NCI-H2196 (cell line): ENCODE measurements at regions not wholly inside any gene's neighbourhood (a gene's known extent, or its start where the extent isn't known, plus 50 kb on each side); places are given as distances from the start of the nearest gene placed in this dataset.
"Not testable (repeated sequence)": the region's sequence is repeated elsewhere in the genome, so short reads cannot be mapped to it uniquely, and the experiment has no call there.

Experiments
- DNase-seq: peaks from one replicate; lab custom pipeline; 2025; ENCODE audit not compliant: unreplicated experiment; lab: John Stamatoyannopoulos, UW

DNA sequence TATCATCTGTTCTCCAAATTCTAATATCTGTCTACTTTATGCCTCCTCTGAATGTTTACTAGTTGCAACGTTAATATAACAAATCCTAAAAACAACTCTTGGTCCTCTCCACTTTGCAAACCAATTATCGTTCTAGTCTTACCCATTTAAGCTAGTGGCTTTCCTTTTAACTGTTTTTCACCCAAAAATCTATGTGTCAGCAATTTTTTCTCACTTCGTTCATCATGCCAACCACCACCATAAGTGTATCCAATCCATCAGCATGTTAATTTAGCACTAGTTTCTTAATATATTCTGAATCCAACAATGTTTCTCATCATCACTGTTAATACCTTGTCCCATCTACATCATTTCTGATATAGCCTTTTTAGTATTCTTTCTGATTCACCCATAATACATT, 90.0 kb upstream of the RORB start:
- no peak for DNase-seq

- no peak for DNase-seq
Measured at GRCh38 chr9:74412236-74412979, 84.7 kb upstream of the RORB start.

DNA sequence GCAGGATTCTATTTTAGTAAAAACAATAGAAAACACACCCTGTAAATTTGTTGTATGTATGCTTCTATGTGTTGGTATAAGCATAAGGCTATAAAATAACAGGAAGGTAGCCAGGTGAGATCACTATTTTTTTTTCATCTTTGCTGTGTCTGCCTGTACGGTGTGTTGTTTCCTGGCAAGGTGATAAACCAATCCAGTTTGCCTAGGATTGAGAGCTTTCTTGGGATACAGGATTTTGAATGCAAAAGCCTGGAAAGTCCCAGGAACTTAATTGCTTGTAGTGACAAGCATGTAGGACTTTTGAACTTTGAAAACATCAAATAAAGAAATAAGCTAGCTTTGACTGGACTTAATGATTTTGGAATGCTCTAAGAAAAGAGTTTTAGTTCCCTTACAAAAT, 83.3 kb upstream of the RORB start:
- no peak for DNase-seq

- no peak for DNase-seq
Measured at GRCh38 chr9:74414325-74414724, 82.8 kb upstream of the RORB start.

DNA sequence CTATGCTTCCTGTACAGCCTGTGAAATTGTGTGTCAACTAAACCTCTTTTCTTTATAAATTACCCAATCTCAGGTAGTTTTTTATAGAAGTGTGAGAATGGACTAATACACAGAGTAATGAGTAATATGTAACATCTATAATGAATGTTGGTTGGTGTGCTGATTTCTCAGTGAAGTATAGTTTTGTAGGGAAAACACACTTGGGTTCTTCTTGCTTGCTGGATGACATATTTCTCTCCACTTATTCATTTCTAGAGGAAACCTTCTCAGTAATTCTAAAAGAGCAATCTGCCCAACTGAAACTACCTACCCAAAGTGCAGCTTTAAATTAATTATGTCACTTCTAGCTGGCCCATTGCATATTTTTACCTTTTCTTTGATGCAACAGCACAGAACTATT, 81.1 kb upstream of the RORB start:
- DNase-seq: no peak

DNA sequence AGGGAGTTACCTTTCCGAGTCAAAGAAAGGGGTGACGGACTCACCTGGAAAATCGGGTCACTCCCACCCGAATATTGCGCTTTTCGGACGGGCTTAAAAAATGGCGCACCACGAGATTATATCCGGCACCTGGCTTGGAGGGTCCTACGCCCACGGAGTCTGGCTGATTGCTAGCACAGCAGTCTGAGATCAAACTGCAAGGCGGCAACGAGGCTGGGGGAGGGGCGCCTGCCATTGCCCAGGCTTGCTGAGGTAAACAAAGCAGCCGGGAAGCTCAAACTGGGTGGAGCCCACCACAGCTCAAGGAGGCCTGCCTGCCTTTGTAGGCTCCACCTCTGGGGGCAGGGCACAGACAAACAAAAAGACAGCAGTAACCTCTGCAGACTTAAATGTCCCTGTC, 72.6 kb upstream of the RORB start:
- DNase-seq: not testable (repeated sequence)

DNA sequence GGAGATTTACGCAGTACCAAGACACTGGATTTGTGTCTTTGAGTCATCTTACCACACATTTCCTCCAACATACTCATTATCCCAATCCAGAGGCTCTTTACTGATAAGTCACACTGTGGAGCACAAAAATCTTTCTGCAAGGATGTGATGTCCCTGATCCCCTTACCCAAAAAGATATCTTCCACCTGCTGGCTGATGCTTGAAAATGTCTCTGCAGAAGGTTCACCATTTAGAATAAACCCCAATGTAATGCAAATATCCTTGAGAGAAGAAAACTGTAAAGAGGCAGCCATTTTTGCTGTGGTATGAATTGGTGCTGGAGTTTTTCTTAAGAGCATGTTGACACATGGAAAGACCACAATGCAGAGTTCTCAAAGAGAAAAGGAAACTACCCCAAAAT, 65.7 kb upstream of the RORB start:
- no peak for DNase-seq

DNA sequence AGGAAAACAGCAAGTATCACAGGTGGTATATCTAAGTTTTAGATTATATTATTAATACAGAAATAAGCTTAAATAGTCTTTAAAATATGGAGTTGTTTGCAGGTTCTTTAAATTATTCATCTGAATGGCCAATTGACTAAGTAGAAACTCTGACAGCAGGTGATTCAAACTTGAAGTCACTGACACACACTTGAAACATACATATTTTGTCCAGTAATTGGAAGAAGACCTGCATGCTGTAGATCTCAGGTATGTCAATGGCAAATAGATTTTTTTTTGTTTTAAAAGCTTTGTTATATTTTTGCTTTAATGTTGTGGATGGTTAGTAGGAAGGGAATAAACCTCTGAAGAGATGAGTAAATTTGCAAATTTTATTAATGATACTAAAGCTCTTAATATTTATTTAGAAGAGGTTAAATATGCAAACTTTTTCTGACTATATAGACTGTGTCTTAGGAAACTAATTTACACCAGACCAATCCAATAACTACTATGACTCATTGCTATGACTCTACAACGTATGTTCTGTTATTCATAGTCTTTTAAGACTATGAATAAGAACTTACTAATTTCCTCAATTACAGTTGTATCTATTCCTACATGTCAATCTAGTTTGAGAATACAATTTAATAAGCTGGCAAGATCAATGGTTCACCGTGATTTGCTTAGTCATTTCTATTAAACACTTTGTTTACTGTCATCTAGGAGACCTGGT, 53.9 kb upstream of the RORB start:
- DNase-seq: no peak

GRCh38 chr9:74444369-74444768, 52.8 kb upstream of the RORB start:
- no peak for DNase-seq
